ENCODE measurements at regions not wholly inside any gene's neighbourhood (a gene's known extent, or its start where the extent isn't known, plus 50 kb on each side); places are given as distances from the start of the nearest gene placed in this dataset.

DNA sequence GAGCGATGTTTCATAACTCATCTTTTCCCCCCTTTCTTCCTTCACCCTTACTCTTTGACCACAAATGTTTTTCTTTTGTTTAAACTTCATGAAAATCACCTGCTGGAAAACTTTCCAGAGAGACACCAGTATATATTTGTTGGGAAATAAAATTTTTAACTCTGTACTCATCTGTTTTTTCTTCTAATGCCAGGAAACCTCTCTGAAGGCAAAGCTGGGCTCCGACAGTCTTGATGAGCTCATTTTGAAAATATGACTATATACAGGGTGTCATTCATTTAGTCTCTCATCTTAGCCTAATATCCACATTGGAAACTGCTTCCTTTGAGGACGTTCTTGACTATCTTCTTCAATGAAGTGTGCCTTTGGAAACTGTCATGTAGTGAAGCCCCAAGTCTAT lies 339.6 kb upstream of the ROBO2 start:
- in situ Hi-C loops (cut with MboI; ENCODE audit: low sequenced_read_pairs in 4 of 4), result no loop called here
- Histone ChIP-seq H3K9me3 (no peaks in the 10 kb centered on the region), H3K36me3 (no peaks in the 10 kb centered on the region), H3K27ac (no peak overlapping the region), H3K27me3 (no peaks in the 10 kb centered on the region), H3K4me3 (no peak overlapping the region), H3K4me1 (no peaks in the 10 kb centered on the region)
- ATAC-seq (no peak), DNase-seq (no peak)
- intact Hi-C loops (cut with DNase I; ENCODE audit: low total_unique reads), result no loop called here
- TF ChIP-seq, protein P1, sequence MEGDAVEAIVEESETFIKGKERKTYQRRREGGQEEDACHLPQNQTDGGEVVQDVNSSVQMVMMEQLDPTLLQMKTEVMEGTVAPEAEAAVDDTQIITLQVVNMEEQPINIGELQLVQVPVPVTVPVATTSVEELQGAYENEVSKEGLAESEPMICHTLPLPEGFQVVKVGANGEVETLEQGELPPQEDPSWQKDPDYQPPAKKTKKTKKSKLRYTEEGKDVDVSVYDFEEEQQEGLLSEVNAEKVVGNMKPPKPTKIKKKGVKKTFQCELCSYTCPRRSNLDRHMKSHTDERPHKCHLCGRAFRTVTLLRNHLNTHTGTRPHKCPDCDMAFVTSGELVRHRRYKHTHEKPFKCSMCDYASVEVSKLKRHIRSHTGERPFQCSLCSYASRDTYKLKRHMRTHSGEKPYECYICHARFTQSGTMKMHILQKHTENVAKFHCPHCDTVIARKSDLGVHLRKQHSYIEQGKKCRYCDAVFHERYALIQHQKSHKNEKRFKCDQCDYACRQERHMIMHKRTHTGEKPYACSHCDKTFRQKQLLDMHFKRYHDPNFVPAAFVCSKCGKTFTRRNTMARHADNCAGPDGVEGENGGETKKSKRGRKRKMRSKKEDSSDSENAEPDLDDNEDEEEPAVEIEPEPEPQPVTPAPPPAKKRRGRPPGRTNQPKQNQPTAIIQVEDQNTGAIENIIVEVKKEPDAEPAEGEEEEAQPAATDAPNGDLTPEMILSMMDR (IDR thresholded peaks at IDR 0.05 in 4 of 5, conservative IDR thresholded peaks at IDR 0.05 in 1 of 5), result no peak
- no peak for TF ChIP-seq POLR2A (IDR thresholded peaks at IDR 0.05)

DNA sequence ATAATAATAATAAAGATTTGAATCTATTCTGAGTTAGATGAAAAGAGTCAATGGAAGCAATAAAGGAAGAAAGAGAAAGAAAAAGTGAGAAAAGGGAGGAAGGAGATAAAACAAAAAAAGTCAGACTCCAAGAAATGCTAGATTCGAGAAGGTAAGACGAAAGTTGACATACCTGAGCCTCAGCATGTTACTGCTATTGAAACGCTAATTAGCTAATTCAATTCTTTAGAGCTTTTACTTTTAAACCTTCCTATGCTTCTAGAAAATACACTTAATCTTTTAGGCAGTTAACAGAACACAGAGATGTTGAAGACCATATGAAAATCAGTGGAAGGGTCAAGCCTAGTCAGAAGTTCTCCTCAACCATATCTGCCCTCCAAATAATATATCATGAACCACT lies 337.2 kb upstream of the ROBO2 start:
- Histone ChIP-seq H3K4me3 (no peak overlapping the region), H3K4me1 (no peaks in the 10 kb centered on the region), H3K36me3 (no peaks in the 10 kb centered on the region), H3K27ac (no peak overlapping the region), H3K9me3 (no peaks in the 10 kb centered on the region), H3K27me3 (no peaks in the 10 kb centered on the region)
- ATAC-seq, result no peak
- in situ Hi-C loops (cut with MboI; ENCODE audit: low sequenced_read_pairs in 4 of 4), result no loop called here
- no peak for DNase-seq
- TF ChIP-seq, protein P1 (IDR thresholded peaks at IDR 0.05 in 4 of 5, conservative IDR thresholded peaks at IDR 0.05 in 1 of 5), result no peak
- TF ChIP-seq POLR2A (IDR thresholded peaks at IDR 0.05), result no peak
- intact Hi-C loops (cut with DNase I; ENCODE audit: low total_unique reads), result no loop called here

DNA sequence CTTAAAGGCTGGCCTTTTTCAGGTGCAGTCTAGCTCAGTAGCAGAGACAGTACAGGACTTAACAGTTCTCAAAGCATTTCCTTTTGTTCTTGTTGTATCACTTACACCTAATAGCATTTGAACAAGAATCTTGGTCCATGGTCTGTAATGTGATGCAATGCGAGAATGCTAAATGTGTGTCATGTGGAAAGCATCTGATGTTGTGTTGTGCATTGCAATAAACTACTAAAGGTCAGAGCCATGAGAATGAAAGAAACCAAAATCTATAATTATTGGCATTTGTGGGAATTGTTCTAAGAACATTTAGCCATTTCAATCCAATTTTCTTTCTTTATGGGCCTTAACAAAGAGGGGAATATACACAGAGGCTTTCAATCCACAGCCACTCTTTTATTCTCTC lies 324.5 kb upstream of the ROBO2 start:
- TF ChIP-seq POLR2A (IDR thresholded peaks at IDR 0.05), result no peak
- TF ChIP-seq, protein P1 (IDR thresholded peaks at IDR 0.05 in 4 of 5, conservative IDR thresholded peaks at IDR 0.05 in 1 of 5), result no peak
- in situ Hi-C loops (cut with MboI; ENCODE audit: low sequenced_read_pairs in 4 of 4), result no loop called here
- intact Hi-C loops (cut with DNase I; ENCODE audit: low total_unique reads), result no loop called here
- DNase-seq (no peak), ATAC-seq (no peak)
- Histone ChIP-seq H3K27me3 (no peaks in the 10 kb centered on the region), H3K27ac (no peak overlapping the region), H3K4me1 (no peaks in the 10 kb centered on the region), H3K4me3 (no peak overlapping the region), H3K9me3 (no peaks in the 10 kb centered on the region), H3K36me3 (no peaks in the 10 kb centered on the region)

DNA sequence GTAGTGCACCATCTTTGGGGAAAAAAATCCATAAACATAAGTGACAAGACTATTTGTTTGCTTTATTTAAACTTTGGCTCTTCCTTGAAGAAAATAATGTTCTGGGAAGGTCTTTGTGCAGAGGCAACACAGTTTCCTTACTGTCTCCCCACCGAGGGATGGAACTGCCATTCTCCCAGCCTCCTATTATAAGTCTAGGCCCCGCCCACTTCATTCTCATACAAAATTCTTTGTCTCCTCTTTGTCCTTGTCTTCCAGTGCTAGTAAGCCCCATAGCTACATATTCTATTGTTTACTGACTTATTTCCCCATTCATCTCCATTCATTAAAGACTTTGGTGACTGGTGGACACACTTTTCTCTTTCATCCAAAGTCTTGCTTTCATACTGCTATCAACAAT lies 316.5 kb upstream of the ROBO2 start:
- in situ Hi-C loops (cut with MboI; ENCODE audit: low sequenced_read_pairs in 4 of 4), result no loop called here
- TF ChIP-seq, protein P1 (IDR thresholded peaks at IDR 0.05 in 4 of 5, conservative IDR thresholded peaks at IDR 0.05 in 1 of 5), result no peak
- no peak for TF ChIP-seq POLR2A (IDR thresholded peaks at IDR 0.05)
- Histone ChIP-seq H3K4me1 (no peaks in the 10 kb centered on the region), H3K4me3 (no peak overlapping the region), H3K27me3 (no peaks in the 10 kb centered on the region), H3K36me3 (no peaks in the 10 kb centered on the region), H3K9me3 (no peaks in the 10 kb centered on the region), H3K27ac (no peak overlapping the region)
- intact Hi-C loops (cut with DNase I; ENCODE audit: low total_unique reads), result no loop called here
- DNase-seq (no peak), ATAC-seq (no peak)

DNA sequence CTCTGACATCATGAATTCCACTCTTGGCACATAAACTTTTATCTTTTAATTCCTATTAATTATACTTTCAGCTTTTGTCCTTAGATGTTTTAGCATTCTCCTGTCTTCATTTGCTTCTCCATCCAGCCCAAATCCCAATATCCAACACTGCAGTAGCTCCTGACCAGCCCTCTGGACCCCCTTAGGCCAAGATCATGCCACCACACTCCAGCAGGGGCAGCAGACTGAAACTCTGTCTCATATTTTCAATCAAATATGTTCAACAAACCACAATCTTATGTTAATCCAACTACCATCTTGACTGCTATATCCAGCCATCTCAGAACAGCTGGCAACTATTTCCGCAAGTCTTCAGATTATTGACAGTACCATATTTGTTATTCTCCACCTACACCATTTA lies 315.8 kb upstream of the ROBO2 start:
- H3K4me3 ChIP-seq, result no peak overlapping the region
- H3K27ac ChIP-seq, result no peak overlapping the region
- intact Hi-C loops (cut with DNase I; ENCODE audit: low total_unique reads), result no loop called here
- no peak for ATAC-seq
- no peaks in the 10 kb centered on the region for H3K36me3 ChIP-seq
- no peak for DNase-seq
- in situ Hi-C loops (cut with MboI; ENCODE audit: low sequenced_read_pairs in 4 of 4), result no loop called here
- no peaks in the 10 kb centered on the region for H3K9me3 ChIP-seq
- H3K27me3 ChIP-seq, result no peaks in the 10 kb centered on the region
- TF ChIP-seq, protein P1 (IDR thresholded peaks at IDR 0.05 in 4 of 5, conservative IDR thresholded peaks at IDR 0.05 in 1 of 5), result no peak
- TF ChIP-seq POLR2A (IDR thresholded peaks at IDR 0.05), result no peak
- H3K4me1 ChIP-seq, result no peaks in the 10 kb centered on the region
